GM18508 (cell line): ENCODE measurements at regions not wholly inside any gene's neighbourhood (a gene's known extent, or its start where the extent isn't known, plus 50 kb on each side); places are given as distances from the start of the nearest gene placed in this dataset.
"Not testable (repeated sequence)": the region's sequence is repeated elsewhere in the genome, so short reads cannot be mapped to it uniquely, and the experiment has no call there.

Experiments used
- ATAC-seq: cut with Tn5 transposase; IDR thresholded peaks from one replicate; pipeline ENCODE4 v1.9.1; 2021; ENCODE audit warnings: moderate number of reproducible peaks; ENCODE audit not compliant: insufficient read depth, unreplicated experiment

DNA sequence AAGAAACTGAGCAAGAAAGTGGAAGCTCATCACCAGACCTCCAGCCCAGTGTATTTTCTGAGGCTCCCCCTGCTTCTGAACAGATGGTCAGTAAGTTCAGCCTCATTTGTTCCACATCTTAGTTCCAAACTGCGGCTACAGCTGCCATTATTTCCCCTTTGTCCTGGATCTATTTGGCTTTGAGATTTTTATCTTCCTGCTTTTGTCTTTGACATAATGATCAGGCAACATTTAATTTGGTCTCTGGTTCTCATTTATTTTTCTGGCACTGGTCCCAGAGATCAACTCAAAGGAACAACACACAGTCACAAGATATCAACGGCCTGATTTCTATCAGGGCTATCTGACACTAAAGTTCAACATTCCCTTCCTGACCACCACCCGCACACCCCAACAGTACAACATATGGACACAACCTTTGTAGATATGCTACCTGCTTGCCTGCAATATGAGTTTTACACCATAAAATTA lies 137.5 kb downstream of the FAM76B start:
- no peak for ATAC-seq

- no peak for ATAC-seq
Observed at GRCh38 chr11:95650276-95650675, 139.3 kb downstream of the FAM76B start.

- ATAC-seq = no peak
Observed at GRCh38 chr11:95647871-95648270, 141.7 kb downstream of the FAM76B start.

- no peak for ATAC-seq
Observed at GRCh38 chr11:95647355-95647754, 142.2 kb downstream of the FAM76B start.

DNA sequence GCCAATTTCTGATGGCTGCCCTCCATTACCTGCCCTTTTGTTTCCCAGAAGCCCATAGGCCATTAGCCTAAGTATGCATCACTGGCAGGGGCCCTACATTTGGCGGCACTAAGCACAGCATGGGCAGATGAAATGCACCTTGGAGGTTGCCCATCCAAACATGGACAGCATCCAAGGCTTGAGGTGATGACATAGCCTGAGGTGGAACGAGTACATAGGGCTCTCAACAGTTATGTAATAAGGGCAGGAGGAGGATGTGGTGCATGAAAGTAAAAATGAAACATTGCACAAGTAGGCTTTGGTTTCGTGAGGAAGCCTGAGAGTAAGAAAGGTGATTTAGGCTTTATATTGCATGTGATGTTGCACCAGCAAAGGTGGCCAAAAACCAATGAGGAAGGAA lies 148.1 kb downstream of the FAM76B start:
- ATAC-seq = peak; percentile 99

GRCh38 chr11:95638501-95638900 lies 151.1 kb downstream of the FAM76B start:
- ATAC-seq = no peak

DNA sequence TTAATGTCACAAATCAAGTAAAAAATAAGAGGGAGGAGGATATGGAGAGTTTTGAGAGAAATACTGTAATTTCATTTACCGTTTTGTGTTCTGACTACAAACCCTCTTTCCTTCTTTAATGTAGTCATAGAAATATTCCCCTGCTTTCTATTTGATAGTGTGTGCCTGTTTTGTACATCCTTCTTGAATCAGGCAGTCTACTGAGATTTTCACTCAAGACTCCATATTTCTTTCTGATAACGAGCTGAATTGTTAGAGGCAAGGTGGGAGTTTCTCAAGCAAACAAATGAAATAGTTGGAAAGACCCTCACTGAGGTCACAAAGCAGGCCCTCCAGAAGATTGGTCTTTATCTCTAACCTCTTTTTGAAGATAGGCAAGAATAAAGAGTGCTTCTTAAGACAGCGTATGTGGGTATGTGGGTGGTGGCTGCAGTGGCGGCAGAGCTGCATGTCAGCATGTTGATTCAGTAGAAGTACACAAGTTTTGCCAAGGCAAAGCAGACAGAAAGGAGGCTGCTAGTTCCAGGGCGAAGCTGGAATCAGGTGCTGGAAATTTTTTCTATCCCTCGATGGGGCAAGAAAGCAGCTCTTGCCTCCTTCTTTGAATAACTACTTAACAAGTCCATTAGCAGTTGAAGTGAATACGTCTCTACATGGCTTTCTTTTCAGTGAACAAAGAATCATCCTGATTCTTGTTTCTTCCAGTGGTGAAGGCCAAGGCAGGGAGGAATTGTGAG lies 164.2 kb downstream of the FAM76B start:
- no peak for ATAC-seq

GRCh38 chr11:95616256-95616804 lies 173.3 kb downstream of the FAM76B start:
- no peak for ATAC-seq

GRCh38 chr11:95611827-95612226 lies 177.8 kb downstream of the FAM76B start:
- ATAC-seq = no peak

- not testable (repeated sequence) for ATAC-seq
Observed at GRCh38 chr11:95610185-95610584, 179.4 kb downstream of the FAM76B start.

DNA sequence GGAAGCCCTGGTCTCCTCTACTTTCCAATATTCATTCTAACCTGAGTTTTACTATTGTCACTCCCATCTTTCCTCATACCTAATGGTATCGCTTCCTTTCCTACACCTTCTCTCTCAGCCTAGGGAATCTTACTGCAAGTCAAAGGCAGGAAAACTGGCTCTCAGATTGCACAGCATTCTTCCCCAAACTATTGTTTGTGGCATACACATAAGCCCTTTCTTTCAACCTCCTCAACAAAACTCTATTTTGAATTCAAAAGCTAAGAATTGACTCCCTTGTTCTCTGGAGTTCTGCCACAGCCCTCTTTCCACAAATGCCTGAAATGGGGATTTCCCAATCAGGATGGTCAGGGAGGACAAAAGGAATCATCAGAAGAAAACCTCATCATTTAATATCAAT lies 181.5 kb downstream of the FAM76B start:
- ATAC-seq = no peak

GRCh38 chr11:95606824-95607223 lies 182.8 kb downstream of the FAM76B start:
- ATAC-seq = no peak

DNA sequence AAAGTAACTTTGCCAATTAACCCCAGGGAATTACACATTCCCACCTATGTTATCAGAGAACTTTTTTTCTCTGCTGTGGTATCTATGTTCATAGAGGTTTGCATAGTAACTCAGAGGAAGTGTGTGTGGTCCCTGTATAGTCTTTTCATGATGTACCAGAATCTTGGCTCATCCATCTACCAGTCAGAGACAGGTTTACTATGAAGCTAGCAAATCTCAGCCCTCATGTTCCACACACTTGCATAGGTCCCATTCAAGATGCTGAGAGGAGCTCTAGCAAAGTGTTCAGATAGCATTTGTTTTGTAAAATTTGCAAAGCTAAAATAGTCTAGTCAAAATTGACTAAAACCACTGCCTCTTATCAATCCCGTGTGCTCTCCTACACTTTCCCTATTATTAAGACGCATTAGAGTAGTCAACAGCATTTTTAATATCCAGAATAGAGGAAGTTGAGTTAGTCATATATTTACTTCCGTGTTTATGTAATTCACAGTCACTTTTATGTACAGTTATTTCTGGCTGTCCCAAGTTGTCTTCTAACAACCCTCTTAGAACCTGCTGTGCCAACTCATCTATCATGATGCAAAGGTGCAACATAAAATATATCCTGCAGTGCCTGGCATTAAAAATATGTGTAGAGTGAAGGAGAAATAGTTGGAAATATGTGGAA lies 184.2 kb downstream of the FAM76B start:
- ATAC-seq = no peak

GRCh38 chr11:95599959-95600586 lies 189.5 kb downstream of the FAM76B start:
- no peak for ATAC-seq

DNA sequence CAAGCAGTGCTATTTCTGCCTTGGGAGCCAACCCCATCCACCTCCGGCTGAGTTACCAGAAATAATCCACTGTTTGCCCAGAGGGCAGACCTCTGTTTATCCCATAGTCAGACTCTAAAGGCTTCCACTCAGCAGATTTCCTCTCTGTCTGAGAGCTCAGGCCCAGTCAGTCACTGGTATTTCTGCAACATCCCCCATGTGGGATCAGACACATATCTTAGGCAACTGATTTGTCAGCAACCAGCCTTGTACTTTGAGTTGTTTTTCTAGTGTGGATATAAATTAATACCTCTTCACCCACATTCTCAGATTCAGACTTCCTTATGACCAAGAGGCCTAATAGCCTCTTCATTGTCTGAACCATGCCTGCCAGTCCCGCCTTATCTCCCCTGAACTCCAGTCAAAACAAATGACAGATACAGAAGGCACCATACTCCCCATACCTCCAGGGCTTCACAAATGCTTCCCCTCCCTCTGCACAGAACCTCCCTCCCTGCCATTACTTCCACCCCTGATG lies 193.6 kb downstream of the FAM76B start:
- ATAC-seq = no peak

- ATAC-seq = no peak
Observed at GRCh38 chr11:95595541-95595940, 194.0 kb downstream of the FAM76B start.

DNA sequence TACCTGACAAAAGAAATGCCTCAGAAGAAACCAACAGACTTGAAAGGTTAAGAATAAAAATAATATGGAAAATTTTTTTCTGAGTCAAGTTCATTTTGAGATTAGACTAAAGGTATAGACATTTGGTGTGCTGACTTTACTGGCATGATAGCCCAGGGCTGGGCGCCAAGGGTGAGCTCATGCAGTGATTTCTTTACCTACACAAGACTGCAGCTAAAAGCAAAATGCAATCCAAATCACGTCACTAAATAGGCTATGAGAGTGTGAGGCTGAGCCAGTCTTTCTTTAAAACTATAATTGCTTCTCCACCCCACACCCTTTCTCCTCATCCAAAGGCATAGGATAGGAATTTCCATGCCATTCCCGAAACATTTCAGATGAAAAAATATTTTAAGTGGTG lies 196.5 kb downstream of the FAM76B start:
- no peak for ATAC-seq

GRCh38 chr11:95592471-95592870 lies 197.1 kb downstream of the FAM76B start:
- no peak for ATAC-seq

DNA sequence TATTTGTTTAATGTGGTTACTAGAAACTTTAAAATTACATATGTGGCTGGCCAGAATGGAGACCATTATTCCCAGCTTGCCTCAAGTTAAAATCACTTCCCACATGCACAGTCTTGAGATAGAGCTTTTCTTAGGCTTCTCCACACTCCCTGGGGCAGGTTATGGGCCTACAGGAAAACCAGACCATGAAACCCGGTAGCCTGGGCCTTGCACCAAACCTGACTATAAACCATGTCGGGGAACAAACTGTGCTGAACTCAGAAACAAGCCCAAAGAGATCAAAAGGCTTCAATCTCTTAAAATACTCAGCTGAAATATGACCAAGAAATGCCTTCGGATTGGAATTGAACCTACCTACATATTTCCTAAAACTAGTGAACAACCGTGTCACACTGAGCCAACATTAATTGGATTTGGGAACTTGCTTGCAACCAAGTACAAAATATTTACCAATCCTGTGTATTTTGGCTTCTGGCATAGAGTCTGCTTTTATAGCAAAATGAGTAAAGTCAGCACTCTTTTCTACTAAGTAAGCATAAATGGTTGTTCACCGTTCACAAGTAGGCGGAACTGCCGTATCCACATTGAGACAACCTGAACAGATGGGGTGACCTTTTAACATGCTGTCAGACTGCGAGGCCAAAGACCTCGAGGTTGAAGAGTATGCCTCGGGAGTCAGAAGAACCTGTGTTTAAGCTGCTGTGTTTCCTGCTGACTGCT lies 199.5 kb downstream of the FAM76B start:
- no peak for ATAC-seq

DNA sequence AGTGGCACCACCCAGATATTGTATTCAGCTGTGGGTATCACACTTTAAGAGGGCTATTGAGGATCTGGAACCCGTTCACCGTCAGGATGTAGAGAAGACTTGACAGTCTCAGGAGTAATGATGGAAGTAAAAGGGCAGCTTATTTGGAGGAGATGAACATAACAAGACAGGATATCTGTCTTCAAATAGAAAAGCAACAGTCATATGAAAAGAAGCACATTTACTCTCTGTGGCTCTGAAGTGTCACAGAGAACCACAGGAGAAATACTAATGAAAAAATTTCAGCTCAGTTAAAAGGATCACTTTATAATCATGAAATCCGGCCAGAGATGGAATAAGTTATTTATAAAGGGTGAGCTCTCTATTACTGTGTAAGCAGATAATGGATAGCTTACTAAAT lies 200.8 kb downstream of the FAM76B start:
- no peak for ATAC-seq
